Lower leg skin (tissue), 4 donors: ENCODE measurements at regions not wholly inside any gene's neighbourhood (a gene's known extent, or its start where the extent isn't known, plus 50 kb on each side); places are given as distances from the start of the nearest gene placed in this dataset.

Source experiments
- DNase-seq, 2 donors: peaks; one replicate each; pipeline ENCODE4 v3.0.0-alpha.2; 2019; ENCODE audit warnings: low spot score in 2 of 2
- H3K4me3 ChIP-seq: fragments of 200-600 bp; sonication (generic); 2 replicates; pipeline ENCODE4 v1.5.1; 2017; ENCODE audit warnings: mild to moderate bottlenecking, low read depth; ENCODE audit not compliant: poor library complexity, severe bottlenecking
- POLR2A ChIP-seq, 2 donors: fragments of 450-650 bp; IDR thresholded peaks; one replicate each; pipeline ENCODE4 v1.6.1; 2016 to 2017; ENCODE audit warnings: antibody characterized with exemption in 2 of 2, mild to moderate bottlenecking in 1 of 2, moderate library complexity in 1 of 2
- WGBS, 2 donors: methylation state at CpG; one replicate each; pipeline ENCODE4 v1.1.5; 2018; 5-methylcytosine and 5-hydroxymethylcytosine counted together
- intact Hi-C: fragments of 100-400 bp; cut with DNase I; formaldehyde crosslinking; loops from one replicate; pipeline ENCODE4 v1.15.0; 2023; ENCODE audit warnings: low total_unique reads
- TF ChIP-seq, protein P1 (sequence below), 3 donors: fragments of 450-650 bp; IDR thresholded peaks; one replicate each; pipeline ENCODE4 v1.5.1; 2016; ENCODE audit warnings: antibody characterized with exemption in 3 of 3, mild to moderate bottlenecking in 3 of 3, moderate library complexity in 2 of 3

DNA sequence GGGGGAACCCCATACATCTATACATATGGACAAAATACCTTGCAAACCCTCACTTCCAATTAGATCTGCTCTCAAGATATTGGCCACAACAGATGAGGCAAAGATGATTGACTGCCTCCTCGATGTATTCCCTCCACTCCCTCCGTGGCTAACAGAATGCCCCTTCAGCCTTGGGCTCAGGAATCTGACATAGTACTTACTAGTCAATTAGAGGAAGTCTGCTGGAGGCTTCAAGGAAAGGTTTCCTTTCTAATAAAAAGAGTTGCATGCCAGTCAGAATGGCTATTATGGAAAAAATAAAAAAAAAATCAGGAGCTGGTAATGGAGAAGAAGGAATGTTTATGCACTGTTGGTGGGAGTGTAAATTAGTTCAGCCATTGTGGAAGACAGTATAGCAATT, 90.4 kb upstream of the VAV3 start:
- TF ChIP-seq, protein P1, sequence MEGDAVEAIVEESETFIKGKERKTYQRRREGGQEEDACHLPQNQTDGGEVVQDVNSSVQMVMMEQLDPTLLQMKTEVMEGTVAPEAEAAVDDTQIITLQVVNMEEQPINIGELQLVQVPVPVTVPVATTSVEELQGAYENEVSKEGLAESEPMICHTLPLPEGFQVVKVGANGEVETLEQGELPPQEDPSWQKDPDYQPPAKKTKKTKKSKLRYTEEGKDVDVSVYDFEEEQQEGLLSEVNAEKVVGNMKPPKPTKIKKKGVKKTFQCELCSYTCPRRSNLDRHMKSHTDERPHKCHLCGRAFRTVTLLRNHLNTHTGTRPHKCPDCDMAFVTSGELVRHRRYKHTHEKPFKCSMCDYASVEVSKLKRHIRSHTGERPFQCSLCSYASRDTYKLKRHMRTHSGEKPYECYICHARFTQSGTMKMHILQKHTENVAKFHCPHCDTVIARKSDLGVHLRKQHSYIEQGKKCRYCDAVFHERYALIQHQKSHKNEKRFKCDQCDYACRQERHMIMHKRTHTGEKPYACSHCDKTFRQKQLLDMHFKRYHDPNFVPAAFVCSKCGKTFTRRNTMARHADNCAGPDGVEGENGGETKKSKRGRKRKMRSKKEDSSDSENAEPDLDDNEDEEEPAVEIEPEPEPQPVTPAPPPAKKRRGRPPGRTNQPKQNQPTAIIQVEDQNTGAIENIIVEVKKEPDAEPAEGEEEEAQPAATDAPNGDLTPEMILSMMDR (IDR thresholded peaks at IDR 0.05): no peak
- TF ChIP-seq POLR2A (IDR thresholded peaks at IDR 0.05): no peak
- WGBS, 2 donors: 86 to 88% methylated on average over 2 of the region's 2 CpGs
- intact Hi-C loops: no loop called here
- no peak overlapping the region for H3K4me3 ChIP-seq
- no peak for DNase-seq

DNA sequence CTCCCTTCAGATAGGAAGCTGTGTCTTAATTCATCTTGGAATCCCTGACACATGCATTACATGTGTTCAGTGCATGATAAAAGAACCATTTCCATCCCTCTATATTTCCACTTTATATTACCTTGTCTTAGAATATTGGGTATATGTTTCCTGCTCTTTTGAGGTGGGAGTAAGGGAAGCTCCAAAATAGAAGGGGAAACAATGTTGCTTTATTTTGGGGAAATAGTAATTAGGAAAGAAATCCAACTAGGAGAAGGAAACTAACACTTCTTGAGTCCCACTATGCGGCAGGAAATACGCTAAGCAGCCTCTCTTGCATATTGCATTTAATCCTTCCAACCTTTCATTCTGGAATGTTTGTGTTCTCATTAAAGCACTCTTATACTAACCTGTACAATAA, 89.4 kb upstream of the VAV3 start:
- no peak for DNase-seq
- H3K4me3 ChIP-seq: no peak overlapping the region
- no peak for TF ChIP-seq POLR2A (IDR thresholded peaks at IDR 0.05)
- TF ChIP-seq, protein P1 (IDR thresholded peaks at IDR 0.05): no peak
- intact Hi-C loops: no loop called here
- 66 to 76% methylated on average over 2 of the region's 2 CpGs for WGBS, 2 donors

DNA sequence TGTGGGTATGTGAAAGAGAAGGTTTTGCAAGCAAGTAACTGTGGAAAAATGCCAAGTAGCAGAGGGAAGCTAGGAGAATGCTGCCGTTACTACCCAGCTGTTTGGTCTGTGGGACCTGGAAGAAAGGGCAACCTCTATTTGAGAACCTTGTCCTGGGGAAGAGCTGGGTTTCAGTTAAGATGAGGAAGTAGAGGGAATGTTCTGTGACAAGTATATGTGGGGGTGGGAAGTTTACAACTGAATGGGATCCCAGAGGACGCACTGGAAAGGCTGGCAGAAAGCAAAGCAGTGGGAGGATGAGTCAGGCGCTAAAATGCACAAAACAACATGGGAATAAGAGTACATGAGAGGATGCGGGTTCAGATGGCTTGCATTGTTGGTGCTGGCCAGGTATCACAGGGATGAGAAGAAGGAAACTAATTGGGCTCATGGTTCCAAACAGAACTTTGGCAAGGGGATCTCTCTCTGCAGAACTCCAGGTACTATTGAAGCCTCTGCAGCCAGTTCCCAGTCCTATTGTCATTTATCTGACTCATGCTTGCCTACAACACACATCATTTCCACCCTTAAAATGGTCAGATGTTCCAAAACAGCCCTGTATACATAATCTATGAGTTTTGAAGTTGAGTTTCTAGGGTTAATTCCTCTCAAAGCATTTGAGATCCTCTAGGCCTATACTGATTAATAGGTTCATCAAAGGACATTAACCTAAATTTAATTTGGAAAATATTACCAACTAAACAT, 88.5 kb upstream of the VAV3 start:
- intact Hi-C loops: no loop called here
- DNase-seq: no peak
- WGBS, 2 donors: 36 to 45% methylated on average over 4 of the region's 4 CpGs
- TF ChIP-seq, protein P1 (IDR thresholded peaks at IDR 0.05): no peak
- TF ChIP-seq POLR2A (IDR thresholded peaks at IDR 0.05): no peak
- no peak overlapping the region for H3K4me3 ChIP-seq

DNA sequence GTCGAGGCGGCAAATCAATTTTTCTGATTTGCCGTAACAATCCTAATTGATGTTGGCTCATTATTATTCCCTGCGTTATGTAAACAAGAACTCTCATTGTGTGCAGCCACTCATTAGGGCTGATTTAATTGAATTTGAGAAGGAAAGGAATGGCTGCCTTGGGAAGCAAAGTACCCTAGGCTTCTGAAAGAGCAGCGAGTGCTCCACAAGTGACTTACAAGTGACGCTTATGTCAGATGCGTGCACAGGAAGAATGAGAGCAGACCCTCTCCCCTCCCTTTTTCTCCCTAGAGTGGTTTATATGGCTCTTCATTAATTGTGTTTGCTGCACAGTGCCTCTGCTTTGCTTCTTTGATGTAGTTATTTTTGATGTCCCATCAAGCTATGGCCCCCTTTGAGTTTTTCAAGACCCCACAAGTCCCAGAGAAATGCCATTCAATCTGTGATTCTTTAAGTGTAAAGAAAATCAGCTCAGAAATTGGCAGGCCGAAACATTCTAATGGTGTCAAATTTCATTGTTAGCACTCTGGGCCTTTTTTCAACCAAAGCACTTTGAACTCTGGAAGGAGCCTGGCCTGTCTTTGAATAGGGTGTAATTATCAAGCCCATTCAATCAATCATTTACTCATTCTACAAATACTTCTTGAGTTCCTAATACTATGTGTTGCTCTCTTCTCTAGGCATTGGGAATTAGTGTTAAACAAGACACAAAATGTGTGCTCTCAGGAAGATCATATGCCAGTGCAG, 86.8 kb upstream of the VAV3 start:
- no peak overlapping the region for H3K4me3 ChIP-seq
- intact Hi-C loops: no loop called here
- no peak for TF ChIP-seq POLR2A (IDR thresholded peaks at IDR 0.05)
- TF ChIP-seq, protein P1 (IDR thresholded peaks at IDR 0.05): no peak
- WGBS, 2 donors: 75 to 83% methylated on average over 8 of the region's 8 CpGs
- no peak for DNase-seq

DNA sequence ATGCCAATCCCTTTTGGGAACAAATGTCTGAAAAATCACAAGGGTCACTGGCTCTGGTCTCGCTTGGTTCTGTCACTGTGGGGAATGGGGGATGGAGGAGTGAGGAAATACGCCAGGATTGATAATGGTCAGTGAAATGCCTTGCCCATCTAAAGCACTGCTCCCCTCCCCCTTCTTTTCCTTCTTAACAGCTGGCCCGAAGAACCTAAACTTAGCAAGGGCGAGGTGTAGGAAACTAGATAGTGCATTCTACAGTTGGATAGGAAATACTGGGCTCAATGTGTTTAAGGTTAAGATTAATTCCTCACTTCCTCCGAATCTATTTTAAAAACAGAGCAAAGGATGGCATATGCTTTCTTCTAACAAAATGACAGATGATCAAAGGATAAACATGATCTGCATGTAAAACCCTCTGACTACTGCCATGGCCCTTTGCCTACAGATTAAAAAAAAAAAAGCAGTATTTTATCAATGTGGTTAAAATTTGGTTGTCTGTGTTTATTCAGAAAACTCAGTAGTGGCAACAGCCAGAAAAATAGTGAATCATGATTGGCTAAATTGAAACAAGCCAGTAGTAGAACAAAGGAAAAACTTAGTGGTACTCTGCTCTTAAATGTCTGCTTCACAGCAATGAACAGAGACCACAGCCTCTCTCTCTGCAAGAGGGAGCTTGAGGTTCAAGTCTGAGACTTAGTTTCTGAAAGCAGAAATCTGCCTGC, 86.1 kb upstream of the VAV3 start:
- DNase-seq: no peak
- WGBS, 2 donors: 39 to 50% methylated on average over 5 of the region's 5 CpGs
- H3K4me3 ChIP-seq: no peak overlapping the region
- intact Hi-C loops: no loop called here
- TF ChIP-seq, protein P1 (IDR thresholded peaks at IDR 0.05): no peak
- TF ChIP-seq POLR2A (IDR thresholded peaks at IDR 0.05): no peak
